ENCODE measurements at regions not wholly inside any gene's neighbourhood (a gene's known extent, or its start where the extent isn't known, plus 50 kb on each side); places are given as distances from the start of the nearest gene placed in this dataset.

- in situ Hi-C loops (cut with HindIII; ENCODE audit: low pct_unique_long_range_greater_than_20kb, low sequenced_read_pairs): no loop called here
- DNase-seq (ENCODE audit: low read depth, low spot score): peak; percentile 44
Observed at GRCh38 chr2:195486987-195487644, 169.9 kb upstream of the SLC39A10 start.

GRCh38 chr2:195486520-195486919 is 170.5 kb upstream of the SLC39A10 start:
- no peak for DNase-seq (ENCODE audit: low read depth, low spot score)

GRCh38 chr2:195482010-195482409 is 175.0 kb upstream of the SLC39A10 start:
- in situ Hi-C loops (cut with HindIII; ENCODE audit: low pct_unique_long_range_greater_than_20kb, low sequenced_read_pairs): no loop called here
- no peak for DNase-seq (ENCODE audit: low read depth, low spot score)

More at GRCh38 chr2:195486520-195486919, 170.5 kb upstream of the SLC39A10 start:
- in situ Hi-C loops (cut with HindIII; ENCODE audit: low pct_unique_long_range_greater_than_20kb, low sequenced_read_pairs): no loop called here

GRCh38 chr2:195480121-195480520 is 176.9 kb upstream of the SLC39A10 start:
- in situ Hi-C loops (cut with HindIII; ENCODE audit: low pct_unique_long_range_greater_than_20kb, low sequenced_read_pairs): no loop called here
- DNase-seq (ENCODE audit: low read depth, low spot score): no peak

- in situ Hi-C loops (cut with HindIII; ENCODE audit: low pct_unique_long_range_greater_than_20kb, low sequenced_read_pairs): no loop called here
Observed at GRCh38 chr2:195479407-195479806, 177.6 kb upstream of the SLC39A10 start.

GRCh38 chr2:195477996-195478382 is 179.0 kb upstream of the SLC39A10 start:
- no peak for DNase-seq (ENCODE audit: low read depth, low spot score)
- in situ Hi-C loops (cut with HindIII; ENCODE audit: low pct_unique_long_range_greater_than_20kb, low sequenced_read_pairs): no loop called here

More at GRCh38 chr2:195479407-195479806, 177.6 kb upstream of the SLC39A10 start:
- no peak for DNase-seq (ENCODE audit: low read depth, low spot score)

- in situ Hi-C loops (cut with HindIII; ENCODE audit: low pct_unique_long_range_greater_than_20kb, low sequenced_read_pairs): no loop called here
- no peak for DNase-seq (ENCODE audit: low read depth, low spot score)
Observed at GRCh38 chr2:195477248-195477995, 179.6 kb upstream of the SLC39A10 start.

- in situ Hi-C loops (cut with HindIII; ENCODE audit: low pct_unique_long_range_greater_than_20kb, low sequenced_read_pairs): no loop called here
- DNase-seq (ENCODE audit: low read depth, low spot score): no peak
Observed at GRCh38 chr2:195475336-195475735, 181.7 kb upstream of the SLC39A10 start.

- in situ Hi-C loops (cut with HindIII; ENCODE audit: low pct_unique_long_range_greater_than_20kb, low sequenced_read_pairs): no loop called here
- DNase-seq (ENCODE audit: low read depth, low spot score): no peak
Observed at GRCh38 chr2:195473862-195474261, 183.2 kb upstream of the SLC39A10 start.

GRCh38 chr2:195472501-195473234 is 184.4 kb upstream of the SLC39A10 start:
- DNase-seq (ENCODE audit: low read depth, low spot score): no peak
- in situ Hi-C loops (cut with HindIII; ENCODE audit: low pct_unique_long_range_greater_than_20kb, low sequenced_read_pairs): no loop called here

GRCh38 chr2:195471807-195472206 is 185.2 kb upstream of the SLC39A10 start:
- in situ Hi-C loops (cut with HindIII; ENCODE audit: low pct_unique_long_range_greater_than_20kb, low sequenced_read_pairs): no loop called here
- no peak for DNase-seq (ENCODE audit: low read depth, low spot score)

GRCh38 chr2:195471163-195471562 is 185.9 kb upstream of the SLC39A10 start:
- in situ Hi-C loops (cut with HindIII; ENCODE audit: low pct_unique_long_range_greater_than_20kb, low sequenced_read_pairs): no loop called here
- DNase-seq (ENCODE audit: low read depth, low spot score): no peak

GRCh38 chr2:195470622-195471021 is 186.4 kb upstream of the SLC39A10 start:
- in situ Hi-C loops (cut with HindIII; ENCODE audit: low pct_unique_long_range_greater_than_20kb, low sequenced_read_pairs): no loop called here
- DNase-seq (ENCODE audit: low read depth, low spot score): no peak

- in situ Hi-C loops (cut with HindIII; ENCODE audit: low pct_unique_long_range_greater_than_20kb, low sequenced_read_pairs): no loop called here
- DNase-seq (ENCODE audit: low read depth, low spot score): no peak
Observed at GRCh38 chr2:195468771-195469170, 188.3 kb upstream of the SLC39A10 start.

- no peak for DNase-seq (ENCODE audit: low read depth, low spot score)
Observed at GRCh38 chr2:195466427-195466826, 190.6 kb upstream of the SLC39A10 start.

GRCh38 chr2:195461010-195461409 is 196.0 kb upstream of the SLC39A10 start:
- in situ Hi-C loops (cut with HindIII; ENCODE audit: low pct_unique_long_range_greater_than_20kb, low sequenced_read_pairs): no loop called here

More at GRCh38 chr2:195466427-195466826, 190.6 kb upstream of the SLC39A10 start:
- in situ Hi-C loops (cut with HindIII; ENCODE audit: low pct_unique_long_range_greater_than_20kb, low sequenced_read_pairs): no loop called here

GRCh38 chr2:195458936-195459335 is 198.1 kb upstream of the SLC39A10 start:
- no peak for DNase-seq (ENCODE audit: low read depth, low spot score)
- in situ Hi-C loops (cut with HindIII; ENCODE audit: low pct_unique_long_range_greater_than_20kb, low sequenced_read_pairs): no loop called here

More at GRCh38 chr2:195461010-195461409, 196.0 kb upstream of the SLC39A10 start:
- no peak for DNase-seq (ENCODE audit: low read depth, low spot score)

- in situ Hi-C loops (cut with HindIII; ENCODE audit: low pct_unique_long_range_greater_than_20kb, low sequenced_read_pairs): no loop called here
Observed at GRCh38 chr2:195457873-195458272, 199.2 kb upstream of the SLC39A10 start.

More at GRCh38 chr2:195457873-195458272, 199.2 kb upstream of the SLC39A10 start:
- DNase-seq (ENCODE audit: low read depth, low spot score): no peak
